SU-DHL-6 (cell line): ENCODE measurements at regions not wholly inside any gene's neighbourhood (a gene's known extent, or its start where the extent isn't known, plus 50 kb on each side); places are given as distances from the start of the nearest gene placed in this dataset.

ENCODE experiments used
- EZH2phosphoT487 ChIP-seq: fragments of 200-600 bp; sonication (generic), shearing (Covaris generic); conservative IDR thresholded peaks from 2 replicates; pipeline ENCODE4 v1.6.1; 2018; ENCODE audit warnings: mild to moderate bottlenecking, antibody characterized with exemption, low read length, moderate library complexity, mixed read lengths
- TF ChIP-seq, protein P1 (sequence below): fragments of 200-600 bp; sonication (generic); IDR thresholded peaks from one replicate; pipeline ENCODE4 v1.5.1; 2017; ENCODE audit warnings: antibody characterized with exemption, mild to moderate bottlenecking, low read length, moderate library complexity; ENCODE audit not compliant: insufficient read depth, poor library complexity, severe bottlenecking

DNA sequence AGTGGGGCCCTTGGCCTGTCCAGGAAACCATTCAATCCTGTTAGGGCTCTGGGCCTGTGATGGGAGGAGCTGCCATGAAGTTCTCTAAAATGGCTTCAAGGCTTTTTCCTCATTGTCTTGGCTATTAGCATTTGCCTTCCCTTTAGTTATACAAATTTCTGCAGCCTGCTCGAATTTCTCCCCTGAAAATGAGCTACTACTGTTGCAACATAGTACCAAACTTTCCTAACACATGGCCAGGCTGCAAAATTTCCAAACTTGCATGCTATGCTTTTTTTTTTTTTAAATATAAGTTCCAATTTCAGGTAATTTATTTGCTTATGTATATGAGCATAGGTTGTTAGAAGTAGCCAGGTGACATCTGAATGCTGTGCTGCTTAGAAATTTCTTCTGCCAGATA, 560.8 kb upstream of the TBL1XR1 start:
- TF ChIP-seq, protein P1, sequence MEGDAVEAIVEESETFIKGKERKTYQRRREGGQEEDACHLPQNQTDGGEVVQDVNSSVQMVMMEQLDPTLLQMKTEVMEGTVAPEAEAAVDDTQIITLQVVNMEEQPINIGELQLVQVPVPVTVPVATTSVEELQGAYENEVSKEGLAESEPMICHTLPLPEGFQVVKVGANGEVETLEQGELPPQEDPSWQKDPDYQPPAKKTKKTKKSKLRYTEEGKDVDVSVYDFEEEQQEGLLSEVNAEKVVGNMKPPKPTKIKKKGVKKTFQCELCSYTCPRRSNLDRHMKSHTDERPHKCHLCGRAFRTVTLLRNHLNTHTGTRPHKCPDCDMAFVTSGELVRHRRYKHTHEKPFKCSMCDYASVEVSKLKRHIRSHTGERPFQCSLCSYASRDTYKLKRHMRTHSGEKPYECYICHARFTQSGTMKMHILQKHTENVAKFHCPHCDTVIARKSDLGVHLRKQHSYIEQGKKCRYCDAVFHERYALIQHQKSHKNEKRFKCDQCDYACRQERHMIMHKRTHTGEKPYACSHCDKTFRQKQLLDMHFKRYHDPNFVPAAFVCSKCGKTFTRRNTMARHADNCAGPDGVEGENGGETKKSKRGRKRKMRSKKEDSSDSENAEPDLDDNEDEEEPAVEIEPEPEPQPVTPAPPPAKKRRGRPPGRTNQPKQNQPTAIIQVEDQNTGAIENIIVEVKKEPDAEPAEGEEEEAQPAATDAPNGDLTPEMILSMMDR: no peak
- TF ChIP-seq EZH2phosphoT487: no peak
